HEK293 (cell line): ENCODE measurements at regions not wholly inside any gene's neighbourhood (a gene's known extent, or its start where the extent isn't known, plus 50 kb on each side); places are given as distances from the start of the nearest gene placed in this dataset.

Source experiments
- CTCF ChIA-PET: fragments of 350-600 bp; formaldehyde crosslinking; extraction: SDS; loops from one replicate; lab custom pipeline; 2021; ENCODE audit warnings: antibody characterized with exemption; lab: Yijun Ruan, JAX
- POLR2A ChIA-PET: fragments of 300-600 bp; formaldehyde crosslinking; extraction: SDS; loops from one replicate; lab custom pipeline; 2020; ENCODE audit warnings: antibody characterized with exemption, inconsistent platforms; lab: Yijun Ruan, JAX
- H3K27ac ChIP-seq: fragments of 200-500 bp; sonication (Bioruptor generic); 2 replicates; pipeline ENCODE4 v1.5.1; 2014; ENCODE audit warnings: low read depth, low read length, control low read depth, inconsistent platforms; ENCODE audit errors: extremely low read depth
- H3K36me3 ChIP-seq, 2 experiments: fragments of 200-500 bp in 1 of 2; sonication (Bioruptor generic) in 1 of 2; 1 replicate in 1 of 2; 2 replicates in 1 of 2; pipeline ENCODE4 v1.5.1; 2014 to 2017; ENCODE audit warnings: inconsistent platforms in 2 of 2, low read length in 2 of 2; ENCODE audit not compliant: control insufficient read depth in 2 of 2, insufficient read depth in 1 of 2
- H3K4me1 ChIP-seq: fragments of 200-500 bp; sonication (Bioruptor generic); 2 replicates; pipeline ENCODE4 v1.5.1; 2014; ENCODE audit warnings: mild to moderate bottlenecking, low read length, inconsistent platforms; ENCODE audit not compliant: control insufficient read depth, insufficient read depth
- H3K4me3 ChIP-seq: 2 replicates; pipeline ENCODE4 v1.5.1; 2011; ENCODE audit warnings: low read depth, mild to moderate bottlenecking, control low read depth, low read length, moderate library complexity
- H3K9me3 ChIP-seq: fragments of 200-500 bp; sonication (Bioruptor generic); 2 replicates; pipeline ENCODE4 v1.5.1; 2014; ENCODE audit warnings: low read depth, low read length, inconsistent platforms; ENCODE audit not compliant: control insufficient read depth, insufficient read depth
- ATF2 ChIP-seq: fragments of 450-650 bp; formaldehyde crosslinking; IDR thresholded peaks from 2 replicates; pipeline ENCODE4 v1.5.1; 2016; ENCODE audit warnings: missing biosample characterization, missing genetic modification characterization, low read depth
- BCL6B ChIP-seq: fragments of 450-650 bp; formaldehyde crosslinking; IDR thresholded peaks from 2 replicates; pipeline ENCODE4 v1.5.1; 2017; ENCODE audit warnings: missing biosample characterization, missing genetic modification characterization
- GLIS2 ChIP-seq: fragments of 450-650 bp; formaldehyde crosslinking; IDR thresholded peaks from 2 replicates; pipeline ENCODE4 v1.5.1; 2016; ENCODE audit warnings: missing biosample characterization, missing genetic modification characterization
- IKZF3 ChIP-seq: fragments of 450-650 bp; IDR thresholded peaks from 2 replicates; pipeline ENCODE4 v1.5.0; 2018; ENCODE audit warnings: missing biosample characterization, mild to moderate bottlenecking, missing genetic modification characterization, moderate library complexity
- PBX3 ChIP-seq: sonication (generic); formaldehyde crosslinking; IDR thresholded peaks from 2 replicates; pipeline ENCODE4 v1.8.1; 2022; ENCODE audit warnings: mild to moderate bottlenecking, moderate library complexity, missing genetic modification reagents
- SALL2 ChIP-seq: fragments of 450-650 bp; formaldehyde crosslinking; IDR thresholded peaks from 2 replicates; pipeline ENCODE4 v1.5.0; 2017; ENCODE audit warnings: missing biosample characterization, mild to moderate bottlenecking, missing genetic modification characterization, borderline replicate concordance
- SP2 ChIP-seq: fragments of 450-650 bp; formaldehyde crosslinking; IDR thresholded peaks from 2 replicates; pipeline ENCODE4 v1.5.1; 2016; ENCODE audit warnings: missing biosample characterization, missing genetic modification characterization
- ZBTB21 ChIP-seq: fragments of 450-650 bp; formaldehyde crosslinking; IDR thresholded peaks from 2 replicates; pipeline ENCODE4 v1.5.1; 2017; ENCODE audit warnings: missing biosample characterization, missing genetic modification characterization
- ZBTB26 ChIP-seq: fragments of 450-650 bp; formaldehyde crosslinking; optimal IDR thresholded peaks from 2 replicates; pipeline ENCODE3; 2016; ENCODE audit warnings: missing biosample characterization, mild to moderate bottlenecking, missing genetic modification characterization
- ZNF133 ChIP-seq: fragments of 450-650 bp; formaldehyde crosslinking; IDR thresholded peaks from 2 replicates; pipeline ENCODE4 v1.5.1; 2016; ENCODE audit warnings: missing biosample characterization, missing genetic modification characterization
- ZNF146 ChIP-seq: fragments of 450-650 bp; formaldehyde crosslinking; IDR thresholded peaks from 2 replicates; pipeline ENCODE4 v1.5.1; 2016; ENCODE audit warnings: missing biosample characterization, missing genetic modification characterization
- ZNF148 ChIP-seq: fragments of 450-650 bp; formaldehyde crosslinking; IDR thresholded peaks from 2 replicates; pipeline ENCODE4 v1.5.0; 2017; ENCODE audit warnings: missing biosample characterization, missing genetic modification characterization, borderline replicate concordance
- ZNF157 ChIP-seq: fragments of 450-650 bp; formaldehyde crosslinking; IDR thresholded peaks from 2 replicates; pipeline ENCODE4 v1.5.1; 2016; ENCODE audit warnings: missing biosample characterization, missing genetic modification characterization
- ZNF211 ChIP-seq: fragments of 450-650 bp; formaldehyde crosslinking; IDR thresholded peaks from 2 replicates; pipeline ENCODE4 v1.5.1; 2016; ENCODE audit warnings: low read depth, missing biosample characterization, missing genetic modification characterization
- ZNF335 ChIP-seq: fragments of 450-650 bp; formaldehyde crosslinking; conservative IDR thresholded peaks from 2 replicates; pipeline ENCODE4 v1.5.1; 2016; ENCODE audit warnings: missing biosample characterization, missing genetic modification characterization
- ZNF391 ChIP-seq: fragments of 450-650 bp; formaldehyde crosslinking; IDR thresholded peaks from 2 replicates; pipeline ENCODE4 v1.5.1; 2016; ENCODE audit warnings: low read depth, missing biosample characterization, missing genetic modification characterization, borderline replicate concordance
- ZNF416 ChIP-seq: fragments of 450-650 bp; formaldehyde crosslinking; IDR thresholded peaks from 2 replicates; pipeline ENCODE4 v1.5.1; 2016; ENCODE audit warnings: missing biosample characterization, missing genetic modification characterization
- ZNF433 ChIP-seq: fragments of 450-650 bp; formaldehyde crosslinking; IDR thresholded peaks from 2 replicates; pipeline ENCODE4 v1.5.1; 2016; ENCODE audit warnings: missing biosample characterization, missing genetic modification characterization, low read depth
- ZNF48 ChIP-seq: fragments of 450-650 bp; formaldehyde crosslinking; IDR thresholded peaks from 2 replicates; pipeline ENCODE4 v1.5.1; 2016; ENCODE audit warnings: missing biosample characterization, missing genetic modification characterization
- ZNF626 ChIP-seq: fragments of 450-650 bp; sonication (Bioruptor Pico); formaldehyde crosslinking; IDR thresholded peaks from 2 replicates; pipeline ENCODE4 v1.5.1; 2018; ENCODE audit warnings: missing biosample characterization, missing genetic modification characterization, inconsistent platforms
- ZNF658 ChIP-seq: fragments of 450-650 bp; formaldehyde crosslinking; IDR thresholded peaks from 2 replicates; pipeline ENCODE4; 2016; ENCODE audit warnings: missing biosample characterization, missing genetic modification characterization
- ZNF701 ChIP-seq: fragments of 450-650 bp; formaldehyde crosslinking; IDR thresholded peaks from 2 replicates; pipeline ENCODE4 v1.5.1; 2016; ENCODE audit warnings: missing biosample characterization, missing genetic modification characterization
- ZNF777 ChIP-seq: fragments of 450-650 bp; formaldehyde crosslinking; IDR thresholded peaks from 2 replicates; pipeline ENCODE4 v1.5.1; 2017; ENCODE audit warnings: missing biosample characterization, missing genetic modification characterization, borderline replicate concordance
- ZXDB ChIP-seq: fragments of 450-650 bp; formaldehyde crosslinking; IDR thresholded peaks from 2 replicates; pipeline ENCODE4 v1.5.1; 2016; ENCODE audit warnings: missing biosample characterization, missing genetic modification characterization
- TF ChIP-seq, protein P1 (sequence below): fragments of 450-650 bp; formaldehyde crosslinking; IDR thresholded peaks from 2 replicates; pipeline ENCODE4 v1.5.1; 2016; ENCODE audit warnings: missing biosample characterization, missing genetic modification characterization, low read depth

DNA sequence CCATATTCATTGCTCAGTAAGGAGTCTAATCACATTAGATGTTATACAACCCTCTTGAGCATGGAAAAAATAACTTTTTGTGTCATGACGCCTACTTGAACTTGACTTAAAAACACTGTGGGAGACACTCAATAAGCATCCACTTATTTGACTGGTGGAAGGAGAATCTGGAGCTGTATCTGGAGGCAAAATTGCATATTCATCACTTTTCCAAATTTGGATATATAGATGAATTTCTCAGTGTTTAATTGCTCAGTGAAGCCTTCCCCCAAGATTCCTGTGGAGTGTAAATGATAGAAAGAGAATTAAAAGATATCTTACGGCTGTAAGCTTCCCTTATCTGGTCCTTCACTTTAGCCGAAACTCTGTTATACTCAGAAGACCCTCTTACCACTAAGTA is 610.7 kb upstream of the ADGRL2 start (continued):
- TF ChIP-seq ZNF157 (tag by site-specific recombination) (no peak), ZNF433 (tag by site-specific recombination) (no peak), ATF2 (tag by site-specific recombination) (no peak), ZBTB26 (tag by site-specific recombination) (no peak), ZNF146 (tag by site-specific recombination) (no peak), ZNF335 (tag by site-specific recombination) (no peak), ZXDB (tag by site-specific recombination) (no peak)

GRCh38 chr1:81187635-81188034 is 613.1 kb upstream of the ADGRL2 start:
- no peaks in the 10 kb centered on the region for H3K36me3 ChIP-seq
- H3K4me1 ChIP-seq: no peaks in the 10 kb centered on the region
- TF ChIP-seq ZNF701 (tag by site-specific recombination) (no peak), ZNF416 (tag by site-specific recombination) (no peak), IKZF3 (tag by site-specific recombination) (no peak), ZNF391 (tag by site-specific recombination) (no peak), ZNF626 (tag by site-specific recombination) (no peak), SP2 (tag by site-specific recombination) (no peak), GLIS2 (no peak), ZNF133 (no peak), BCL6B (no peak)
- H3K9me3 ChIP-seq: no peaks in the 10 kb centered on the region
- ChIA-PET CTCF (interaction anchor here (1.6 kb wide), 1 partner anchor 13 kb away, joined by 4 read pairs; no protein-coding TSS in a partner anchor), POLR2A (no interaction called here)
- no peak overlapping the region for H3K4me3 ChIP-seq
- no peak overlapping the region for H3K27ac ChIP-seq

DNA sequence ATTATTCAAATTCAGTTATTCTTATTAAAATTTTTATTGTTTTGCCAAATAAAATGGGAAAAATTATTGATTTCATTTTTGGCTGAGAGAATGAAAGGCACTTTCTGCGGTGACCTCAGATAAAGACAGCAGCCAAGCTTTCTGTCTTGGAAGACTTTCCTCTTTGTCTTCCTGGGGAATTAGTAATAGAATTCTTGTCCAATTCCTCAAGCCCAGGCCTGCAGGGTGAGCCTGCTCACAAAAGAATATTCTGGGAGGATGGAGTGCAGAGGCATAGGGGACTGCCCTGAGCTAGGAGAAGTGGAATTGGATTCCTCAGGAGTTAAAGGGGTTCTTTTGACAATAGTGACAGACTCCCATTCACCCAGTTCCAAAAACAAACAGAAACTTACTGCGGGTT is 614.5 kb upstream of the ADGRL2 start:
- Histone ChIP-seq H3K4me1 (no peaks in the 10 kb centered on the region), H3K27ac (no peak overlapping the region), H3K9me3 (no peaks in the 10 kb centered on the region), H3K4me3 (no peak overlapping the region), H3K36me3 (no peaks in the 10 kb centered on the region)
- CTCF ChIA-PET: no interaction called here
- POLR2A ChIA-PET: no interaction called here
- no peak for TF ChIP-seq ZNF148 (tag by site-specific recombination)
- no peak for TF ChIP-seq ZNF211
- TF ChIP-seq ZNF777 (tag by site-specific recombination): no peak
- no peak for TF ChIP-seq SALL2 (tag by site-specific recombination)
- no peak for TF ChIP-seq ZNF658 (tag by site-specific recombination)
- TF ChIP-seq PBX3 (CRISPR knock-in tag): no peak
- TF ChIP-seq, protein P1, sequence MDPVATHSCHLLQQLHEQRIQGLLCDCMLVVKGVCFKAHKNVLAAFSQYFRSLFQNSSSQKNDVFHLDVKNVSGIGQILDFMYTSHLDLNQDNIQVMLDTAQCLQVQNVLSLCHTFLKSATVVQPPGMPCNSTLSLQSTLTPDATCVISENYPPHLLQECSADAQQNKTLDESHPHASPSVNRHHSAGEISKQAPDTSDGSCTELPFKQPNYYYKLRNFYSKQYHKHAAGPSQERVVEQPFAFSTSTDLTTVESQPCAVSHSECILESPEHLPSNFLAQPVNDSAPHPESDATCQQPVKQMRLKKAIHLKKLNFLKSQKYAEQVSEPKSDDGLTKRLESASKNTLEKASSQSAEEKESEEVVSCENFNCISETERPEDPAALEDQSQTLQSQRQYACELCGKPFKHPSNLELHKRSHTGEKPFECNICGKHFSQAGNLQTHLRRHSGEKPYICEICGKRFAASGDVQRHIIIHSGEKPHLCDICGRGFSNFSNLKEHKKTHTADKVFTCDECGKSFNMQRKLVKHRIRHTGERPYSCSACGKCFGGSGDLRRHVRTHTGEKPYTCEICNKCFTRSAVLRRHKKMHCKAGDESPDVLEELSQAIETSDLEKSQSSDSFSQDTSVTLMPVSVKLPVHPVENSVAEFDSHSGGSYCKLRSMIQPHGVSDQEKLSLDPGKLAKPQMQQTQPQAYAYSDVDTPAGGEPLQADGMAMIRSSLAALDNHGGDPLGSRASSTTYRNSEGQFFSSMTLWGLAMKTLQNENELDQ (tag by site-specific recombination): no peak
- no peak for TF ChIP-seq ZNF48
- no peak for TF ChIP-seq ZBTB21 (tag by site-specific recombination)
